CD4-positive, alpha-beta T cell treated with Interleukin-4 for 1 hour (primary cell): ENCODE measurements at regions not wholly inside any gene's neighbourhood (a gene's known extent, or its start where the extent isn't known, plus 50 kb on each side); places are given as distances from the start of the nearest gene placed in this dataset.
"Not testable (repeated sequence)": the region's sequence is repeated elsewhere in the genome, so short reads cannot be mapped to it uniquely, and the experiment has no call there.

Experiments
- DNase-seq, 2 donors: peaks; one replicate each; pipeline ENCODE4 v3.0.0-alpha.2; 2020 to 2022

- DNase-seq = no peak
Observed at GRCh38 chr2:44051593-44052347, 56.0 kb upstream of the LRPPRC start.

- no peak for DNase-seq
Observed at GRCh38 chr2:44052584-44052983, 56.8 kb upstream of the LRPPRC start.

- no peak for DNase-seq
Observed at GRCh38 chr2:44053052-44053451, 57.3 kb upstream of the LRPPRC start.

- no peak for DNase-seq
Observed at GRCh38 chr2:44053456-44053855, 57.7 kb upstream of the LRPPRC start.

GRCh38 chr2:44055229-44055628 is 59.4 kb upstream of the LRPPRC start:
- DNase-seq = no peak

- DNase-seq = no peak
Observed at GRCh38 chr2:44055664-44056063, 59.9 kb upstream of the LRPPRC start.

GRCh38 chr2:44056947-44057346 is 61.2 kb upstream of the LRPPRC start:
- no peak for DNase-seq

GRCh38 chr2:44060286-44060685 is 64.5 kb upstream of the LRPPRC start:
- not testable (repeated sequence) for DNase-seq

- DNase-seq = no peak
Observed at GRCh38 chr2:44060990-44061389, 65.2 kb upstream of the LRPPRC start.

- no peak for DNase-seq
Observed at GRCh38 chr2:44061469-44061868, 65.7 kb upstream of the LRPPRC start.

- no peak for DNase-seq
Observed at GRCh38 chr2:44061876-44062275, 66.1 kb upstream of the LRPPRC start.

GRCh38 chr2:44063033-44063432 is 67.2 kb upstream of the LRPPRC start:
- DNase-seq = no peak

GRCh38 chr2:44064281-44064680 is 68.5 kb upstream of the LRPPRC start:
- not testable (repeated sequence) for DNase-seq

- not testable (repeated sequence) for DNase-seq
Observed at GRCh38 chr2:44067012-44067790, 71.4 kb upstream of the LRPPRC start.

GRCh38 chr2:44067791-44068181 is 72.0 kb upstream of the LRPPRC start:
- not testable (repeated sequence) for DNase-seq

GRCh38 chr2:44071454-44072046 is 75.8 kb upstream of the LRPPRC start:
- no peak for DNase-seq

GRCh38 chr2:44073667-44074066 is 77.9 kb upstream of the LRPPRC start:
- DNase-seq = not testable (repeated sequence)

- not testable (repeated sequence) for DNase-seq
Observed at GRCh38 chr2:44074795-44075194, 79.0 kb upstream of the LRPPRC start.

GRCh38 chr2:44075541-44075940 is 79.8 kb upstream of the LRPPRC start:
- DNase-seq = no peak

- no peak for DNase-seq
Observed at GRCh38 chr2:44077942-44078511, 82.2 kb upstream of the LRPPRC start.

- no peak for DNase-seq
Observed at GRCh38 chr2:44079686-44080085, 83.9 kb upstream of the LRPPRC start.

GRCh38 chr2:44083054-44083453 is 85.6 kb upstream of the PPM1B start:
- no peak for DNase-seq

- no peak for DNase-seq
Observed at GRCh38 chr2:44084850-44085249, 83.8 kb upstream of the PPM1B start.

- DNase-seq = no peak
Observed at GRCh38 chr2:44086629-44087028, 82.0 kb upstream of the PPM1B start.
